ENCODE measurements at regions not wholly inside any gene's neighbourhood (a gene's known extent, or its start where the extent isn't known, plus 50 kb on each side); places are given as distances from the start of the nearest gene placed in this dataset.

DNA sequence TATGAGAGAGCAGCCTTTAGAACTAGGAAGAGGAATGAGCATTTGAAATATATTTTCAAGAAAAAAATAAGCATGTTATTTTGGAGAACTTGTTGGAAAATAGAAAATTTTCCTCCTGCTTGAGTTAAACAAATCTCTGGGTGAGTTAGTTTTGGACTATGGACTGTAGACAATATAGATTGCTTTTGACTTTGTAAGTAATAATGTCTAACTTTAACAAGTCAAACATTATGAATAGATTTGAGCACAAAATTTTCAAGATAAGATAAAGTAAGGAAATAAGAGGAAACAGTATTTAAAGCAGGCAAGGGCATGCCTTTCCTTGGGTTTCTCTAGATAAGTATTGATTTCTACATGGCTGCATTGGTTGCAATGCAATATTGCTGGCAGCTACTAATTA, 360.8 kb downstream of the LMO4 start:
- no peak for TF ChIP-seq CREB5 (CRISPR knock-in tag; IDR thresholded peaks at IDR 0.05; ENCODE audit: low read depth)
- TF ChIP-seq GLIS3 (CRISPR knock-in tag; IDR thresholded peaks at IDR 0.05) = no peak
- TF ChIP-seq, protein P1, sequence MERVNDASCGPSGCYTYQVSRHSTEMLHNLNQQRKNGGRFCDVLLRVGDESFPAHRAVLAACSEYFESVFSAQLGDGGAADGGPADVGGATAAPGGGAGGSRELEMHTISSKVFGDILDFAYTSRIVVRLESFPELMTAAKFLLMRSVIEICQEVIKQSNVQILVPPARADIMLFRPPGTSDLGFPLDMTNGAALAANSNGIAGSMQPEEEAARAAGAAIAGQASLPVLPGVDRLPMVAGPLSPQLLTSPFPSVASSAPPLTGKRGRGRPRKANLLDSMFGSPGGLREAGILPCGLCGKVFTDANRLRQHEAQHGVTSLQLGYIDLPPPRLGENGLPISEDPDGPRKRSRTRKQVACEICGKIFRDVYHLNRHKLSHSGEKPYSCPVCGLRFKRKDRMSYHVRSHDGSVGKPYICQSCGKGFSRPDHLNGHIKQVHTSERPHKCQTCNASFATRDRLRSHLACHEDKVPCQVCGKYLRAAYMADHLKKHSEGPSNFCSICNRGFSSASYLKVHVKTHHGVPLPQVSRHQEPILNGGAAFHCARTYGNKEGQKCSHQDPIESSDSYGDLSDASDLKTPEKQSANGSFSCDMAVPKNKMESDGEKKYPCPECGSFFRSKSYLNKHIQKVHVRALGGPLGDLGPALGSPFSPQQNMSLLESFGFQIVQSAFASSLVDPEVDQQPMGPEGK (CRISPR knock-in tag; IDR thresholded peaks at IDR 0.05; ENCODE audit: borderline replicate concordance) = no peak
- no peak for TF ChIP-seq CSDC2 (CRISPR knock-in tag; IDR thresholded peaks at IDR 0.05)
- no peak for TF ChIP-seq RARB (CRISPR knock-in tag; IDR thresholded peaks at IDR 0.05)
- TF ChIP-seq ARNTL (CRISPR knock-in tag; IDR thresholded peaks at IDR 0.05; ENCODE audit: borderline replicate concordance, low read depth) = no peak
- TF ChIP-seq PPARA (CRISPR knock-in tag; IDR thresholded peaks at IDR 0.05; ENCODE audit: borderline replicate concordance) = no peak
- TF ChIP-seq ISL1 (CRISPR knock-in tag; IDR thresholded peaks at IDR 0.05) = no peak
- TF ChIP-seq TOX (CRISPR knock-in tag; IDR thresholded peaks at IDR 0.05; ENCODE audit: borderline replicate concordance) = no peak
- TF ChIP-seq, protein P2, sequence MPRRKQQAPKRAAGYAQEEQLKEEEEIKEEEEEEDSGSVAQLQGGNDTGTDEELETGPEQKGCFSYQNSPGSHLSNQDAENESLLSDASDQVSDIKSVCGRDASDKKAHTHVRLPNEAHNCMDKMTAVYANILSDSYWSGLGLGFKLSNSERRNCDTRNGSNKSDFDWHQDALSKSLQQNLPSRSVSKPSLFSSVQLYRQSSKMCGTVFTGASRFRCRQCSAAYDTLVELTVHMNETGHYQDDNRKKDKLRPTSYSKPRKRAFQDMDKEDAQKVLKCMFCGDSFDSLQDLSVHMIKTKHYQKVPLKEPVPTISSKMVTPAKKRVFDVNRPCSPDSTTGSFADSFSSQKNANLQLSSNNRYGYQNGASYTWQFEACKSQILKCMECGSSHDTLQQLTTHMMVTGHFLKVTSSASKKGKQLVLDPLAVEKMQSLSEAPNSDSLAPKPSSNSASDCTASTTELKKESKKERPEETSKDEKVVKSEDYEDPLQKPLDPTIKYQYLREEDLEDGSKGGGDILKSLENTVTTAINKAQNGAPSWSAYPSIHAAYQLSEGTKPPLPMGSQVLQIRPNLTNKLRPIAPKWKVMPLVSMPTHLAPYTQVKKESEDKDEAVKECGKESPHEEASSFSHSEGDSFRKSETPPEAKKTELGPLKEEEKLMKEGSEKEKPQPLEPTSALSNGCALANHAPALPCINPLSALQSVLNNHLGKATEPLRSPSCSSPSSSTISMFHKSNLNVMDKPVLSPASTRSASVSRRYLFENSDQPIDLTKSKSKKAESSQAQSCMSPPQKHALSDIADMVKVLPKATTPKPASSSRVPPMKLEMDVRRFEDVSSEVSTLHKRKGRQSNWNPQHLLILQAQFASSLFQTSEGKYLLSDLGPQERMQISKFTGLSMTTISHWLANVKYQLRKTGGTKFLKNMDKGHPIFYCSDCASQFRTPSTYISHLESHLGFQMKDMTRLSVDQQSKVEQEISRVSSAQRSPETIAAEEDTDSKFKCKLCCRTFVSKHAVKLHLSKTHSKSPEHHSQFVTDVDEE (CRISPR knock-in tag; IDR thresholded peaks at IDR 0.05) = no peak
- TF ChIP-seq ZC3H10 (CRISPR knock-in tag; IDR thresholded peaks at IDR 0.05) = no peak
- TF ChIP-seq BACH2 (CRISPR knock-in tag; IDR thresholded peaks at IDR 0.05; ENCODE audit: borderline replicate concordance) = no peak
- TF ChIP-seq POU6F1 (CRISPR knock-in tag; IDR thresholded peaks at IDR 0.05; ENCODE audit: borderline replicate concordance, low read depth) = no peak
